ENCODE measurements at regions not wholly inside any gene's neighbourhood (a gene's known extent, or its start where the extent isn't known, plus 50 kb on each side); places are given as distances from the start of the nearest gene placed in this dataset.

DNA sequence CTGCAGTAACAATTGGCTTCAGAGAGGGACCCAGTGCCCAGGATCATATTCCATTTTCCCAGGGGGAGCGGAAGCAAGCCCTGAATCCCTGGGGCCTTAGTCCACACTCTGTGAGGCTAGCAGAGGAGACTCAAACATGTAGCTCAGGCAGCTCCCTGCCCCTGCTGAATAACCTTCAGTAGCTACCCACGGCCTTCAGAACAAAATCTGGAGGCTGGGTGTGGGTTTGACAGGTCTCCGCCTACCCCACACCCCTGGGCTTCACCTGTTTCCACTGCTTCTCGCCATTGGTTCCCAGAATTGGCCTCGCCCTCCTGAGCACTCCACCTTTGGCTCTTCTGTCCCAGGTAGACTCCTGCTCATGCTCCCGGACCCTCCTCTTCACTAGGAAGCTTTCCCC lies 93.6 kb upstream of the ATP2B2 start:
- no peak overlapping the region for H3K4me2 ChIP-seq
- 28% methylated on average over 4 of the region's 6 CpGs for WGBS (ENCODE audit: low lambda C conversion rate)
- no peaks in the 10 kb centered on the region for H3F3A ChIP-seq (replicated peaks; ENCODE audit: insufficient read depth)
- ChIA-PET POLR2A (no interaction called here), CTCF (interaction anchor here (0.9 to 1.6 kb wide), 7 partner anchors 10 to 256 kb away, joined by 3 to 5 read pairs (median 4); no protein-coding TSS in a partner anchor)
- H3K4me1 ChIP-seq (ENCODE audit: control insufficient read depth in 1 of 2, insufficient read depth in 2 of 2, low read depth in 1 of 2, low read length in 1 of 2), result peaks cover 0 to 33% of the 10 kb centered on the region in 2 experiments; a peak in 1 of 4 replicates
- no peak for DNase-seq
- no peak overlapping the region for H3K27ac ChIP-seq (ENCODE audit: low read depth in 2 of 2, low read length in 1 of 2)
- no peak overlapping the region for H3K9ac ChIP-seq
- H2AFZ ChIP-seq (ENCODE audit: low read depth), result no peak overlapping the region
- H3K27me3 ChIP-seq (ENCODE audit: insufficient read depth), result no peaks in the 10 kb centered on the region
- H3K79me2 ChIP-seq (ENCODE audit: insufficient read depth), result no peaks in the 10 kb centered on the region
- H3K9me3 ChIP-seq, result no peaks in the 10 kb centered on the region
- no peaks in the 10 kb centered on the region for H4K20me1 ChIP-seq (ENCODE audit: insufficient read depth)
- TF ChIP-seq SIN3A (IDR thresholded peaks at IDR 0.05; ENCODE audit: borderline replicate concordance, low read depth, low read length) (no peak), FOXJ3 (CRISPR knock-in tag; IDR thresholded peaks at IDR 0.05) (no peak), CHD2 (IDR thresholded peaks at IDR 0.05; ENCODE audit: low read length, partially characterized antibody) (no peak), YY1 (IDR thresholded peaks at IDR 0.05; ENCODE audit: low read depth) (no peak), RXRA (IDR thresholded peaks at IDR 0.05; ENCODE audit: borderline replicate concordance, low read depth) (no peak), TEAD4 (IDR thresholded peaks at IDR 0.05; ENCODE audit: borderline replicate concordance, insufficient read depth) (no peak), RAD21 (IDR thresholded peaks at IDR 0.05; ENCODE audit: low read length) (no peak), TCF12 (IDR thresholded peaks at IDR 0.05) (no peak), POLR2AphosphoS5 (IDR thresholded peaks at IDR 0.05; ENCODE audit: low read depth, low read length) (no peak), SMC3 (IDR thresholded peaks at IDR 0.05; ENCODE audit: low read depth, low read length) (no peak), MEF2A (IDR thresholded peaks at IDR 0.05; ENCODE audit: borderline replicate concordance, low read depth) (no peak), NRF1 (IDR thresholded peaks at IDR 0.05; ENCODE audit: low read depth, low read length) (no peak), MXI1 (IDR thresholded peaks at IDR 0.05; ENCODE audit: low read depth, low read length) (no peak), RCOR1 (IDR thresholded peaks at IDR 0.05; ENCODE audit: low read length) (no peak), EZH2phosphoT487 (IDR thresholded peaks at IDR 0.05; ENCODE audit: borderline replicate concordance, low read depth) (no peak), USF2 (IDR thresholded peaks at IDR 0.05; ENCODE audit: borderline replicate concordance, low read depth, low read length) (no peak), TAF1 (IDR thresholded peaks at IDR 0.05; ENCODE audit: borderline replicate concordance, low read depth, low read length) (no peak)
- TF ChIP-seq, protein P1, sequence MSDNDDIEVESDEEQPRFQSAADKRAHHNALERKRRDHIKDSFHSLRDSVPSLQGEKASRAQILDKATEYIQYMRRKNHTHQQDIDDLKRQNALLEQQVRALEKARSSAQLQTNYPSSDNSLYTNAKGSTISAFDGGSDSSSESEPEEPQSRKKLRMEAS (IDR thresholded peaks at IDR 0.05; ENCODE audit: low read depth), result no peak
- TF ChIP-seq, protein P2, sequence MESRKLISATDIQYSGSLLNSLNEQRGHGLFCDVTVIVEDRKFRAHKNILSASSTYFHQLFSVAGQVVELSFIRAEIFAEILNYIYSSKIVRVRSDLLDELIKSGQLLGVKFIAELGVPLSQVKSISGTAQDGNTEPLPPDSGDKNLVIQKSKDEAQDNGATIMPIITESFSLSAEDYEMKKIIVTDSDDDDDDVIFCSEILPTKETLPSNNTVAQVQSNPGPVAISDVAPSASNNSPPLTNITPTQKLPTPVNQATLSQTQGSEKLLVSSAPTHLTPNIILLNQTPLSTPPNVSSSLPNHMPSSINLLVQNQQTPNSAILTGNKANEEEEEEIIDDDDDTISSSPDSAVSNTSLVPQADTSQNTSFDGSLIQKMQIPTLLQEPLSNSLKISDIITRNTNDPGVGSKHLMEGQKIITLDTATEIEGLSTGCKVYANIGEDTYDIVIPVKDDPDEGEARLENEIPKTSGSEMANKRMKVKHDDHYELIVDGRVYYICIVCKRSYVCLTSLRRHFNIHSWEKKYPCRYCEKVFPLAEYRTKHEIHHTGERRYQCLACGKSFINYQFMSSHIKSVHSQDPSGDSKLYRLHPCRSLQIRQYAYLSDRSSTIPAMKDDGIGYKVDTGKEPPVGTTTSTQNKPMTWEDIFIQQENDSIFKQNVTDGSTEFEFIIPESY (IDR thresholded peaks at IDR 0.05; ENCODE audit: borderline replicate concordance, low read depth), result no peak
- TF ChIP-seq, protein P3, sequence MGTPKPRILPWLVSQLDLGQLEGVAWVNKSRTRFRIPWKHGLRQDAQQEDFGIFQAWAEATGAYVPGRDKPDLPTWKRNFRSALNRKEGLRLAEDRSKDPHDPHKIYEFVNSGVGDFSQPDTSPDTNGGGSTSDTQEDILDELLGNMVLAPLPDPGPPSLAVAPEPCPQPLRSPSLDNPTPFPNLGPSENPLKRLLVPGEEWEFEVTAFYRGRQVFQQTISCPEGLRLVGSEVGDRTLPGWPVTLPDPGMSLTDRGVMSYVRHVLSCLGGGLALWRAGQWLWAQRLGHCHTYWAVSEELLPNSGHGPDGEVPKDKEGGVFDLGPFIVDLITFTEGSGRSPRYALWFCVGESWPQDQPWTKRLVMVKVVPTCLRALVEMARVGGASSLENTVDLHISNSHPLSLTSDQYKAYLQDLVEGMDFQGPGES (IDR thresholded peaks at IDR 0.05; ENCODE audit: low read depth, low read length), result no peak
- H3K36me3 ChIP-seq (replicated peaks in 1 of 2; ENCODE audit: control insufficient read depth in 1 of 2, insufficient read depth in 2 of 2, low read length in 1 of 2), result no peaks in the 10 kb centered on the region
- no peak overlapping the region for H3K4me3 ChIP-seq (ENCODE audit: low read depth in 2 of 2, low read length in 1 of 2)
- no peaks in the 10 kb centered on the region for H3K9me2 ChIP-seq
